HFF-Myc (cell line): ENCODE measurements at regions not wholly inside any gene's neighbourhood (a gene's known extent, or its start where the extent isn't known, plus 50 kb on each side); places are given as distances from the start of the nearest gene placed in this dataset.
"Not testable (repeated sequence)": the region's sequence is repeated elsewhere in the genome, so short reads cannot be mapped to it uniquely, and the experiment has no call there.

Experiments used
- DNase-seq: peaks from one replicate; pipeline ENCODE4 v3.0.0-alpha.2; 2011; ENCODE audit warnings: low read depth; ENCODE audit errors: extremely low read depth
- H3K4me3 ChIP-seq: replicated peaks from 2 replicates; pipeline ENCODE4 v1.5.1; 2011; ENCODE audit warnings: low read depth, mild to moderate bottlenecking, control low read depth, low read length
- TF ChIP-seq, protein P1 (sequence below): IDR thresholded peaks from 2 replicates; pipeline ENCODE4 v1.5.1; 2012; ENCODE audit warnings: mild to moderate bottlenecking, low read depth, low read length, control low read depth; ENCODE audit errors: missing control alignments

DNA sequence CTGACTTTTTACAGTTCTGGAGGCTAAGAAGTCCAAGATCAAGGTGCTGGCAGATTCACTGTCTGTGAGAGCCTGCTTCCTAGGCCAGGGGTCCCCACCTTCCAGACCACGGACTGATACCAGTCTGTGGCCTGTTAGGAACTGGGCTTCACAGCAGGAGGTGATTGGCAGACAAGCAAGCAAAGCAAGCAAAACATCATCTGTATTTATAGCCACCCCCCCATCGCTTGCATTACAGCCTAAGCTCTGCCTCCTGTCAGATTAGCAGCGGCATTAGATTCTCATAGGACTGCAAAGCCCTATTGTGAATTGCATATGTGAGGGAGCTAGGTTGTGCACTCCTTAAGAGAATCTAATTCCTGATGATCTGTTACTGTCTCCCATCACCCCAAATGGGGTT lies 194.7 kb upstream of the THRB start:
- no peak overlapping the region for H3K4me3 ChIP-seq

DNA sequence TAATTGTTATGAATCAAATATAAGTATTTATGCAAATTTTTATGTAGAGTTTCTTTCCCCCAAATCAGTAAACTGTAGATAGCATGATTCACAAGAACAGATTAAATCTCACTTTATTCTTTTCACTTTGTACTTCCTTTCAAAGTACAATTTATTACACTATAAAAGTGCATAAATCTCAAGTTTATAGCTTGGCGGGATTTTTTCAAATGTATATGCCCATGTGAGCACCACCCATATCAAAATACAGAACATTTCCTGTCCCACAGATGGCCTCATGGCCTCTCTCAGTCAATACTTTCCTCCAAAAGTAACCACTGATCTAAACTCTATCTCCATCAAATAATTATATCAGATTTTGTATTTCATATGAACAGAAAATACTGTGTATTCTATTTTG lies 196.1 kb upstream of the THRB start:
- TF ChIP-seq, protein P1, sequence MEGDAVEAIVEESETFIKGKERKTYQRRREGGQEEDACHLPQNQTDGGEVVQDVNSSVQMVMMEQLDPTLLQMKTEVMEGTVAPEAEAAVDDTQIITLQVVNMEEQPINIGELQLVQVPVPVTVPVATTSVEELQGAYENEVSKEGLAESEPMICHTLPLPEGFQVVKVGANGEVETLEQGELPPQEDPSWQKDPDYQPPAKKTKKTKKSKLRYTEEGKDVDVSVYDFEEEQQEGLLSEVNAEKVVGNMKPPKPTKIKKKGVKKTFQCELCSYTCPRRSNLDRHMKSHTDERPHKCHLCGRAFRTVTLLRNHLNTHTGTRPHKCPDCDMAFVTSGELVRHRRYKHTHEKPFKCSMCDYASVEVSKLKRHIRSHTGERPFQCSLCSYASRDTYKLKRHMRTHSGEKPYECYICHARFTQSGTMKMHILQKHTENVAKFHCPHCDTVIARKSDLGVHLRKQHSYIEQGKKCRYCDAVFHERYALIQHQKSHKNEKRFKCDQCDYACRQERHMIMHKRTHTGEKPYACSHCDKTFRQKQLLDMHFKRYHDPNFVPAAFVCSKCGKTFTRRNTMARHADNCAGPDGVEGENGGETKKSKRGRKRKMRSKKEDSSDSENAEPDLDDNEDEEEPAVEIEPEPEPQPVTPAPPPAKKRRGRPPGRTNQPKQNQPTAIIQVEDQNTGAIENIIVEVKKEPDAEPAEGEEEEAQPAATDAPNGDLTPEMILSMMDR: no peak
- no peak overlapping the region for H3K4me3 ChIP-seq
- DNase-seq: no peak

More for the DNA sequence above, 194.7 kb upstream of the THRB start:
- DNase-seq: no peak
- TF ChIP-seq, protein P1: no peak

DNA sequence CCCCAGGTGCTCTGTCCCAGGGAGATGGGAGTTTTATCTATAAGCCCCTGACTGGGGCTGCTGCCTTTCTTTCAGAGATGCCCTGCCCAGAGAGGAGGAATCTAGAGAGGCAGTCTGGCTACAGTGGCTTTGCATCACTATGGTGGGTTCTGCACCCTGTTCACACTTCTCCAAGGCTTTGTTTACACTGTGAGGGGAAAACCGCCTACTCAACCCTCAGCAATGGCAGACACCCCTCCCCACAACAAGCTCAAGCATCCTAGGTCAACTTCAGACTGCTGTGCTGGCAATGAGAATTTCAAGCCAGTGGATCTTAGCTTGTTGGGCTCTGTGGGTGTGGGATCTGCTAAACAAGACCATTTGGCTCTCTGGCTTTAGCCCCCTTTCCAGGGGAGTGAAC lies 204.4 kb upstream of the THRB start:
- DNase-seq, H3K4me3 ChIP-seq: not testable (repeated sequence)

DNA sequence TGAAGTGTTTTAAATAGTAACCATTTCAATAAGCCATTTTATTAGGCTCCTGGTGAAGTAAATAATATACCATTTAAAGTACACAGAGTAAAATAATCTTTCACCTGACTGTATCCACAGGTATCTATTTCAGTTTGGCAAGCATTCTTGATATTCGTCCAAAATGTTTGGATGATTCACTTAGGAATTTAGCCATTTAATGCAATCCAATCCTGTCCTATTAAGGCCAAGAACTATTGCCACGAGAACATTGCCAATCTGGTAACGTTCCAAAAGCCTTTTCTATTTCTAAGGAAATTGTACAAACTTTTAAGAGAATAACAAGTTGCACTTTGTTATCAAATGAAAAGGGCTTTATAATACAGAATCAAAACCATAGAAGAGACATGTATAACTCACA lies 209.8 kb upstream of the THRB start:
- no peak for DNase-seq
- TF ChIP-seq, protein P1: no peak
- H3K4me3 ChIP-seq: no peak overlapping the region

DNA sequence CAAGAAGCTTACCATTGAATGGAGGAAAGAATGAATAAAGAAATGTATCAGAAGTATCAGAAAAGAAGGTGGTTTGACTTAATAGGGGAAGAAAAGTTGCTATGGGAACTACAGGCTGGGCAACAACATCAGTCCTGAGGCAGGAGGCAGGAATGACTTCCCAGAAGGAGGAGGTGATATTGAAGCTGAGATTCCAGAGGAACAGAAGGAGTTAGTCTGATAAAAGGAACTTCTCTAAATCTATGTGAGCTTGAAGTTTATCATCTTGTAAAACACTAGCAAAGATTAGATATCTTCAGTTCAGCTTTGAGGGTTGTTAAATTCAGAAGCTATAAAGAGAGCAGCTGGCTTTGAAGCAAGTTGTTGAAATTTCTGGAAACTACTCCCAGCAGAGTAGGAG lies 213.3 kb upstream of the THRB start:
- no peak overlapping the region for H3K4me3 ChIP-seq
- TF ChIP-seq, protein P1: no peak
- no peak for DNase-seq

DNA sequence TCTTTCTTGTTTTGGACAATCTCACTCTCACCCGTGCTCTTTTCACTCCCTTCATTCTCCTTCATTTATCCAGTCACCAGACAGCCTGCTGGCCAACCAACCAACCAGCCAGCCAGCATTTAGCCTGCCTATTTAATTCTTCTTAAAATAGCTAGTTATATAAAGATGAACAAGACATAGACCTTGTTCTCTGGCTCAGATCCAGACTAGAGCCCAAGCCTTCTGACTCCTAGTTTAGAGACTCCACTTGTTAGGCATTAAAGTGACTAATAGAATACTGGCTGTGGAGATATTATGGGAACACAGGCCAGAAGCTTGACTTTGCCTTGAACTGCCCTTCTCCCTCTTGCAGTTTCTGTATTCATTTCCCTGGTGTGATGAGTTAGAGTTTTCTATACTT lies 215.3 kb upstream of the THRB start:
- no peak overlapping the region for H3K4me3 ChIP-seq
- TF ChIP-seq, protein P1: no peak
- DNase-seq: no peak

DNA sequence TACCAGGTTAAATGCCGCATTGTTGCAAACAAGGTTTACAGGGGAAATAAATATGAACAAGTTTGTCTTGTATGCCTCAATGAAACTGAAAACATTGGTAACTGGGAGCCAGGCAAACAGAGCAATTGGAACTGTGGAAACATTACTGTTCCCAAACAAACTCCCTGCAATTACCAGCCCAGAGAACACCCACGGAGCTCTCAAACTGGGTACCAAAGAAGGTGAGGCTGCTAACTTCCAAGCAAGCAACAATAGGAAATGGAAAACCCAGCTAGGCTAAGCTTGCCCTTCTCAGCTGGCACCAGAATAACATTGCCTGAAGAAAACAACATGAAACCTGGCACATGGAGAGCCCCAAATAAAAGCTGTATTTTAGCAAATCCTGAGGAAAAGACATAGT lies 218.9 kb upstream of the THRB start:
- no peak for DNase-seq
- no peak overlapping the region for H3K4me3 ChIP-seq
- TF ChIP-seq, protein P1: no peak
